ENCODE measurements at regions not wholly inside any gene's neighbourhood (a gene's known extent, or its start where the extent isn't known, plus 50 kb on each side); places are given as distances from the start of the nearest gene placed in this dataset.

DNA sequence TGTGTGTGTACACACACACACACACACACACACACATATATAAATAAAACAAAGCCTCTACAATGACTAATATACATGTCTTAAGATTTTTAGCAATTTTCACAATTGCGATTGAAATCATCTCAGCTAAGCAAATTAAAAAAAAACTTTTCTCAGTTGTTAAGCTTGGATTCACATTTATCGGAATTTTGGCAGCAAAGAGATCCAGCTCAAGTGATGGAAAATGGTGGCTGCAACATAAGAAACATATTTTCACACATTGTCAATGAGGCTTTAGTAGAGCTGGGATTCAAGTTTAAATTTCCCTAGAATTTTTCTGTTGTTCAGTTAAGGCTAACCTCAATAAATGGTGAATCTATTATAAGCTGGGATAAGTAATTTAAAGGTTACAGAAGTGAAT lies 768.6 kb upstream of the SORCS1 start:
- no peak overlapping the region for H3K4me2 ChIP-seq

DNA sequence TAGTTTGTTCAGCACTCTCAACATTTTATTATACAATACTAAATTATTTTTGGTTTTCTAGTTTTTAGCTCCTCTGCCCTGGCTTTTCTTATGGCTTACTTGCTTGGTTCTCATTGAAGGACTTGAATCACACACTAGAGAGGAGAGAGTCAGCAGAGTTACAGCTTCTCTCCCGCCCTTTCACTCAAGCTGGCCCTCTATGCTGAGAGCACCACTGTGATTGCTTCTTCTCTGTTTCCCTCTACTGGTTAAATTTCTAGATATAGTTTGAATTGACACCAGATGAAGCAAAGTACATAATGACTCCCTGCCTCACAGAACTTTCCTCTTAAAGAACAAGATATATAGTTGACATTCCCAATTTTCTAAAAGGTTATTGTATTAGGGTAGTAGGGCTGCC lies 767.3 kb upstream of the SORCS1 start:
- Histone ChIP-seq H3K27me3 (no peaks in the 10 kb centered on the region), H3K4me3 (no peak overlapping the region), H3K9me3 (replicated peaks in 1 of 11) (0 out of 22 replicates have a peak, but pooled peaks cover 0 to 6% (median 0%) of the 10 kb centered on the region in 11 experiments)

More for the DNA sequence above, 768.6 kb upstream of the SORCS1 start:
- Histone ChIP-seq H3K36me3 (no peaks in the 10 kb centered on the region), H3K4me1 (no peaks in the 10 kb centered on the region), H3K9me3 (replicated peaks in 1 of 11) (0 out of 22 replicates have a peak, but pooled peaks cover 0 to 6% (median 0%) of the 10 kb centered on the region in 11 experiments), H3K4me3 (no peak overlapping the region), H3K27me3 (no peaks in the 10 kb centered on the region), H4K20me1 (no peaks in the 10 kb centered on the region), H3K27ac (no peak overlapping the region), H3K9ac (no peak overlapping the region)
- no peak for TF ChIP-seq Cebpa-rat (IDR thresholded peaks at IDR 0.05)

DNA sequence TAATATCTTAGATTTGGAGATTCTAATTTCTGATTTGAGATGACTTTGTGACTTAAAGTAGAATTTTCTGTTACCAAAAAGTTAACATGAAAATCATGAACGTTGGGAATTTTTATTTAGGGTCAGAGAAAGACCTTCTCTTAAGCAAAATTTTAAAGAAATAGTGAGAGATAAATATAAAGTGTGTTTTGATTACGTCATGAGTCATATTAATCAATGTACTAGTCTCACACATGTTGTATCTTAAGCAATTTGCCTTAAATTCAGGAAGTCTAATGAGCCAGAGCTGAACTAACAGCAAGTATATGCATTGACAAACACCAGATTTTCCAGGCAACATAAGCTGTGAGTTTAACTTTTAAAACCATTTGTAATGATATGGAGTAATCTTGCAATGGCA lies 765.5 kb upstream of the SORCS1 start:
- TF ChIP-seq Cebpa-rat (IDR thresholded peaks at IDR 0.05), result no peak
- H3K27me3 ChIP-seq, result no peaks in the 10 kb centered on the region
- no peaks in the 10 kb centered on the region for H3K36me3 ChIP-seq
- H3K9me3 ChIP-seq (replicated peaks in 1 of 11), result no peaks in the 10 kb centered on the region
- H4K20me1 ChIP-seq, result no peaks in the 10 kb centered on the region
- no peak overlapping the region for H3K9ac ChIP-seq
- no peak overlapping the region for H3K4me3 ChIP-seq
- H3K27ac ChIP-seq, result no peak overlapping the region
- no peak overlapping the region for H3K4me2 ChIP-seq
- no peaks in the 10 kb centered on the region for H3K4me1 ChIP-seq

More for the DNA sequence above, 767.3 kb upstream of the SORCS1 start:
- H3K4me1 ChIP-seq, result no peaks in the 10 kb centered on the region
- no peaks in the 10 kb centered on the region for H4K20me1 ChIP-seq
- no peaks in the 10 kb centered on the region for H3K36me3 ChIP-seq
- H3K4me2 ChIP-seq, result no peak overlapping the region
- no peak overlapping the region for H3K9ac ChIP-seq
- no peak for TF ChIP-seq Cebpa-rat (IDR thresholded peaks at IDR 0.05)
- H3K27ac ChIP-seq, result no peak overlapping the region

GRCh38 chr10:107924458-107924857 lies 760.0 kb upstream of the SORCS1 start:
- Histone ChIP-seq H3K4me2 (no peak overlapping the region), H3K9me3 (replicated peaks in 1 of 11) (peaks cover 0 to 6% (median 0%) of the 10 kb centered on the region in 11 experiments; a peak in 7 of 22 replicates), H3K36me3 (no peaks in the 10 kb centered on the region), H3K27ac (no peak overlapping the region), H3K4me3 (no peak overlapping the region), H3K9ac (no peak overlapping the region), H3K27me3 (no peaks in the 10 kb centered on the region), H3K4me1 (no peaks in the 10 kb centered on the region), H4K20me1 (no peaks in the 10 kb centered on the region)
- TF ChIP-seq Cebpa-rat (IDR thresholded peaks at IDR 0.05), result no peak

DNA sequence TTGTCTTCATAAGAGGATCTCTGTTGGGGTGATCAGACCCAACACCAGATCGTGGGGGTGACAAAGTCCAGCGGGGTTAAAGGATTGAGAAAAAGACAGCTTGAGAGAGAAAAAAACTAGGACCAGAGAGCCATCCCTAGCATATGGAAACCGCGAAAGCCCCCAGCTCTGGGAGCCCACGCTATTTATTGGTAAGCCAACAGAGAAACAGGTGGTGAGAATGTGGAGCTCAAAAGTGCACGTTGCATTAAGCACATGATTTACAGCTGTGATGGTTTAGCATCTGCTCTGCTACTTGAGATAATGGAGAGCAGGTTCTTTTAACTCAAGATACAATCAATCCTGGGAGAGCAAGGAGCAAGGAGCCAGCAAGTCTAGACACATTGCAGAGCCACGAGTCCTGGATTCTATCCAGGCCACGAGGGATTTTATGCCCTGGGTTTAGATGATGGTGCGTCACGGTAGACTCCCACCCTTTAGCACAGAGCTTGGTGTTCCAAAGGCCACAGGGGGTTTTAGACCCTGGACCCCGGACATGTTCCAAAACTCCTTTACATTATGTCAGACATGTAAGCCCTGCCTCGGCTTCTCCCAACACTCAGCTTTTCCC lies 755.2 kb upstream of the SORCS1 start:
- Histone ChIP-seq H3K4me3 (no peak overlapping the region), H3K4me1 (no peaks in the 10 kb centered on the region), H3K4me2 (no peak overlapping the region), H3K27ac (no peak overlapping the region), H3K9ac (no peak overlapping the region), H3K9me3 (replicated peaks in 1 of 11) (peaks cover 2 to 13% (median 7%) of the 10 kb centered on the region in 11 experiments; a peak in 18 of 22 replicates), H3K36me3 (no peaks in the 10 kb centered on the region), H3K27me3 (no peaks in the 10 kb centered on the region), H4K20me1 (no peaks in the 10 kb centered on the region)
- no peak for TF ChIP-seq Cebpa-rat (IDR thresholded peaks at IDR 0.05)

- H3K36me3 ChIP-seq, result no peaks in the 10 kb centered on the region
- H3K4me3 ChIP-seq, result no peak overlapping the region
- H3K27ac ChIP-seq, result no peak overlapping the region
- peaks cover 7 to 18% (median 11%) of the 10 kb centered on the region in 11 experiments; a peak in 18 of 22 replicates for H3K9me3 ChIP-seq (replicated peaks in 1 of 11)
- H3K27me3 ChIP-seq, result no peaks in the 10 kb centered on the region
- H3K4me2 ChIP-seq, result no peak overlapping the region
- TF ChIP-seq Cebpa-rat (IDR thresholded peaks at IDR 0.05), result no peak
- no peaks in the 10 kb centered on the region for H3K4me1 ChIP-seq
- no peak overlapping the region for H3K9ac ChIP-seq
- no peaks in the 10 kb centered on the region for H4K20me1 ChIP-seq
Measured at GRCh38 chr10:107918171-107918570, 753.7 kb upstream of the SORCS1 start.

DNA sequence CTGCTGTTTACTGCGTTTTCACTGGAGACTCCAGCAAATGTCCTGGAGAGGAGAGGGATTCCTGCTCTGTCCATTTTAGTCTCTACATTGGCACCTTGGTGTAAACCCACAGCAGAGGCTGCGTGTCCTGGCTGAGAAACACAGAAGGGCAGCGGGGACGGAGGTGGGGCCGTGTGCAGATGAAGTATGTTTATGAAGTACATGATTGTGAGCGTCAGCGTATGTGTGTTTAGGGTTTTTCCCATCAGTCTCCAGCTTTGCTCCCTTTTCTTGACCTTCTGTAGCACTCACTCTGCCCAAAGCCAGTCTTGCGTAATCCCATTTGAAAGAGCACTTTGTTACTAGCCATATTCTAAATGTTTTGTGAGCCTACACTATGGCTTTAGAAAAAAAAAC lies 750.7 kb upstream of the SORCS1 start:
- Histone ChIP-seq H3K4me3 (no peak overlapping the region), H3K9ac (no peak overlapping the region), H3K4me2 (no peak overlapping the region)

DNA sequence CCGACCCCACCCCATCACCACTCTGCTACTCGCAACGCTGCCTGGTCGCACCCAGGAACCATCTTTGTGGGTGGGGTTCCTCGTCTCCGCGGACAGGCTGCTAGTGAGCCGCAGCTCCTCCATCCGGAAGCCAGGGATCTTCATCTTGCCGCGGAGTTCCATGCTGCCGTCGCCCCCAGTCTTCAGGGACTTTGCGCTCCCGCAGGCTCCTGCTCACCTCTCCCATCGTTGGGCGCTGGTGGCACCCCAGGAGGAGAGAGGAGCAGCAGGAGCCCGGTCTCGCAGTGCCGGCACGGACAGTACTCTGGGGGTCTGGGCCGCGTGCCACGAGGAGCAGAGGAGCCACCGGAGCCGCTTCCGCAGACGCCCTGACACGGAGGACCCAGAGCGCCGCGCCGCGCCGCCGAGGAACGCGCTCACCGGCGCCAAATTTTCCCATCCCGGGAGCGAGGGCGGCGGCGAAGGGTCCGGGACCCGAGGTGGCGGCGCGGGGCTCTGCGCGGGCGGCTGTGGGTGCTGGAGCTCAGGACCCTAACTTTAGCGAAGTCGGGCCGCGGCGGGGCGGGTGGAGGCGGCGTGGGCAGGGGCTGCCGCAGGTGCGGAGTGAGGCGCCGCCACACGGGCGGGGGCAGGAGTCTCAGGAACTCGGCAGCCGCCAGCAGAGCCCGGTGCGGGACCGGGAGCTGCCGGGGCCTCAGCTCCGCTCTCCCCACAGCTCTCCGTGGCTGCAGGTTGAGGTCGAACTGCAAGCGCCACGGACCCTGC lies 750.1 kb upstream of the SORCS1 start:
- Histone ChIP-seq H3K4me1 (no peaks in the 10 kb centered on the region), H3K9ac (no peak overlapping the region), H3K9me3 (replicated peaks in 1 of 11) (peaks cover 7 to 15% (median 11%) of the 10 kb centered on the region in 11 experiments; a peak in 18 of 22 replicates), H3K4me3 (no peak overlapping the region), H3K27me3 (no peaks in the 10 kb centered on the region), H3K4me2 (no peak overlapping the region), H3K36me3 (no peaks in the 10 kb centered on the region), H4K20me1 (no peaks in the 10 kb centered on the region), H3K27ac (no peak overlapping the region)
- no peak for TF ChIP-seq Cebpa-rat (IDR thresholded peaks at IDR 0.05)

More for the DNA sequence above, 750.7 kb upstream of the SORCS1 start:
- H3K36me3 ChIP-seq, result no peaks in the 10 kb centered on the region
- H3K4me1 ChIP-seq, result no peaks in the 10 kb centered on the region
- peaks cover 7 to 18% (median 11%) of the 10 kb centered on the region in 11 experiments; a peak in 18 of 22 replicates for H3K9me3 ChIP-seq (replicated peaks in 1 of 11)
- peak in 7 of 11 experiments; percentile 26 to 82 (median 51); a peak in 9 of 22 replicates for TF ChIP-seq Cebpa-rat (IDR thresholded peaks at IDR 0.05)
- no peaks in the 10 kb centered on the region for H3K27me3 ChIP-seq
- no peaks in the 10 kb centered on the region for H4K20me1 ChIP-seq
- no peak overlapping the region for H3K27ac ChIP-seq

GRCh38 chr10:107913317-107914294 lies 749.1 kb upstream of the SORCS1 start:
- no peaks in the 10 kb centered on the region for H4K20me1 ChIP-seq
- no peak overlapping the region for H3K4me2 ChIP-seq
- H3K9ac ChIP-seq, result no peak overlapping the region
- H3K36me3 ChIP-seq, result no peaks in the 10 kb centered on the region
- no peaks in the 10 kb centered on the region for H3K27me3 ChIP-seq
- H3K4me3 ChIP-seq, result no peak overlapping the region
- H3K9me3 ChIP-seq (replicated peaks in 1 of 11), result peaks cover 7 to 11% (median 8%) of the 10 kb centered on the region in 11 experiments; a peak in 13 of 22 replicates
- H3K27ac ChIP-seq, result no peak overlapping the region
- TF ChIP-seq Cebpa-rat (IDR thresholded peaks at IDR 0.05), result no peak
- no peaks in the 10 kb centered on the region for H3K4me1 ChIP-seq

Measured in BLaER1 treated with 17β-estradiol and CSF1 and Interleukin-3, amounts not matched to agents 10 nM and 100 nM (cell line).